Loucy (cell line): ENCODE measurements at regions not wholly inside any gene's neighbourhood (a gene's known extent, or its start where the extent isn't known, plus 50 kb on each side); places are given as distances from the start of the nearest gene placed in this dataset.

Experiments
- H2AFZ ChIP-seq: fragments of 200-600 bp; sonication (generic); 2 replicates; pipeline ENCODE4 v1.6.0; 2016; ENCODE audit warnings: antibody characterized with exemption, mild to moderate bottlenecking, low read length, moderate library complexity
- H3F3A ChIP-seq: fragments of 200-600 bp; 2 replicates; pipeline ENCODE4 v1.6.0; 2016; ENCODE audit warnings: antibody characterized with exemption, low read depth, mild to moderate bottlenecking
- H3K27me3 ChIP-seq: fragments of 200-600 bp; sonication (generic); 2 replicates; pipeline ENCODE4 v1.6.1; 2014; ENCODE audit warnings: low read length, mild to moderate bottlenecking; ENCODE audit not compliant: insufficient read depth, poor library complexity, severe bottlenecking
- H3K36me3 ChIP-seq: fragments of 200-600 bp; sonication (generic); 2 replicates; pipeline ENCODE4 v1.6.1; 2016; ENCODE audit warnings: low read length; ENCODE audit not compliant: insufficient read depth
- H3K4me1 ChIP-seq: fragments of 200-600 bp; sonication (generic); 2 replicates; pipeline ENCODE4 v1.5.1; 2014; ENCODE audit warnings: low read length, mild to moderate bottlenecking; ENCODE audit not compliant: insufficient read depth, poor library complexity, severe bottlenecking
- H3K4me2 ChIP-seq: fragments of 200-600 bp; sonication (generic); 2 replicates; pipeline ENCODE4 v1.6.0; 2014; ENCODE audit warnings: antibody characterized with exemption, low read length, low read depth, mild to moderate bottlenecking; ENCODE audit not compliant: poor library complexity, severe bottlenecking
- H3K4me3 ChIP-seq: fragments of 200-600 bp; sonication (generic); 2 replicates; pipeline ENCODE4 v1.5.1; 2014; ENCODE audit warnings: low read length, mild to moderate bottlenecking, mixed read lengths; ENCODE audit not compliant: poor library complexity, severe bottlenecking
- H3K79me2 ChIP-seq: fragments of 200-600 bp; sonication (generic); 2 replicates; pipeline ENCODE4 v1.6.1; 2014; ENCODE audit warnings: low read length; ENCODE audit not compliant: insufficient read depth
- H3K9ac ChIP-seq: fragments of 200-600 bp; sonication (generic); 2 replicates; pipeline ENCODE4 v1.6.0; 2014; ENCODE audit warnings: mild to moderate bottlenecking, low read depth, low read length, moderate library complexity; ENCODE audit not compliant: poor library complexity, severe bottlenecking
- H3K9me2 ChIP-seq: fragments of 200-600 bp; sonication (generic); replicated peaks from 2 replicates; pipeline ENCODE4 v1.6.1; 2016; ENCODE audit warnings: low read depth, low read length, mixed read lengths
- H3K9me3 ChIP-seq: fragments of 200-600 bp; sonication (generic); 2 replicates; pipeline ENCODE4 v1.6.1; 2014; ENCODE audit warnings: mild to moderate bottlenecking, antibody characterized with exemption, low read length, low read depth; ENCODE audit not compliant: insufficient read depth
- H4K20me1 ChIP-seq: fragments of 200-600 bp; sonication (generic); 2 replicates; pipeline ENCODE4 v1.6.0; 2014; ENCODE audit warnings: antibody characterized with exemption, low read length, mild to moderate bottlenecking; ENCODE audit not compliant: insufficient read depth, poor library complexity, severe bottlenecking
- EZH2phosphoT487 ChIP-seq: fragments of 200-600 bp; IDR thresholded peaks from 2 replicates; pipeline ENCODE4 v1.6.1; 2018; ENCODE audit warnings: antibody characterized with exemption, mild to moderate bottlenecking, moderate library complexity, borderline replicate concordance
- TF ChIP-seq, protein P1 (sequence below): fragments of 200-600 bp; sonication (generic); conservative IDR thresholded peaks from 2 replicates; pipeline ENCODE4 v1.5.1; 2014; ENCODE audit warnings: mild to moderate bottlenecking, antibody characterized with exemption, low read length

DNA sequence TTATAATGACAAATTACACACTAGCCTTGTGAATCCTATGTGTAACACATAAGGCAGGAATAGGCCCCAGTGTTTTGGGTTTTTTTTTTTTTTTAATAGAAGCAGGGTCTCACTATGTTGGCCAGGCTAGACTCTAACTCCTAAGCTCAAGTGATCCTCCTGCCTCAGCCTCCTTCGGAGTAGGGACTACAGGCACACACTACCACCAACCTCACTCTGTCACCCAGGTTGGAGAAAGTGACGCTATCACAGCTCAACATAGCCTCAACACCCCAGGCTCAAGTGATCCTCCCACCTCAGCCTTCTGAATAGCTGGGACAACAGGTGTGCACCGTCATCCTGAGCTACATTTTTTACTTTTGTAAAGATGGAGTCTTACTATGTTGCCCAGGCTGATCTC is 205.8 kb upstream of the RREB1 start:
- Histone ChIP-seq H3K9ac (no peak overlapping the region), H4K20me1 (no peaks in the 10 kb centered on the region)

GRCh38 chr6:6905961-6906518 is 201.7 kb upstream of the RREB1 start:
- no peak overlapping the region for H3K4me2 ChIP-seq
- H4K20me1 ChIP-seq, result no peaks in the 10 kb centered on the region
- no peak overlapping the region for H2AFZ ChIP-seq
- no peak overlapping the region for H3K4me3 ChIP-seq
- H3K36me3 ChIP-seq, result no peaks in the 10 kb centered on the region
- no peak overlapping the region for H3K9ac ChIP-seq
- H3K27me3 ChIP-seq, result no peaks in the 10 kb centered on the region
- H3K9me2 ChIP-seq, result no peaks in the 10 kb centered on the region
- H3K4me1 ChIP-seq, result no peaks in the 10 kb centered on the region
- H3K79me2 ChIP-seq, result no peaks in the 10 kb centered on the region
- H3F3A ChIP-seq, result no peaks in the 10 kb centered on the region
- TF ChIP-seq, protein P1, sequence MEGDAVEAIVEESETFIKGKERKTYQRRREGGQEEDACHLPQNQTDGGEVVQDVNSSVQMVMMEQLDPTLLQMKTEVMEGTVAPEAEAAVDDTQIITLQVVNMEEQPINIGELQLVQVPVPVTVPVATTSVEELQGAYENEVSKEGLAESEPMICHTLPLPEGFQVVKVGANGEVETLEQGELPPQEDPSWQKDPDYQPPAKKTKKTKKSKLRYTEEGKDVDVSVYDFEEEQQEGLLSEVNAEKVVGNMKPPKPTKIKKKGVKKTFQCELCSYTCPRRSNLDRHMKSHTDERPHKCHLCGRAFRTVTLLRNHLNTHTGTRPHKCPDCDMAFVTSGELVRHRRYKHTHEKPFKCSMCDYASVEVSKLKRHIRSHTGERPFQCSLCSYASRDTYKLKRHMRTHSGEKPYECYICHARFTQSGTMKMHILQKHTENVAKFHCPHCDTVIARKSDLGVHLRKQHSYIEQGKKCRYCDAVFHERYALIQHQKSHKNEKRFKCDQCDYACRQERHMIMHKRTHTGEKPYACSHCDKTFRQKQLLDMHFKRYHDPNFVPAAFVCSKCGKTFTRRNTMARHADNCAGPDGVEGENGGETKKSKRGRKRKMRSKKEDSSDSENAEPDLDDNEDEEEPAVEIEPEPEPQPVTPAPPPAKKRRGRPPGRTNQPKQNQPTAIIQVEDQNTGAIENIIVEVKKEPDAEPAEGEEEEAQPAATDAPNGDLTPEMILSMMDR, result no peak
- TF ChIP-seq EZH2phosphoT487, result no peak
- no peaks in the 10 kb centered on the region for H3K9me3 ChIP-seq

More for the DNA sequence above, 205.8 kb upstream of the RREB1 start:
- no peaks in the 10 kb centered on the region for H3K9me3 ChIP-seq
- no peaks in the 10 kb centered on the region for H3K79me2 ChIP-seq
- H3F3A ChIP-seq, result no peaks in the 10 kb centered on the region
- H3K36me3 ChIP-seq, result no peaks in the 10 kb centered on the region
- no peak overlapping the region for H3K4me3 ChIP-seq
- H3K27me3 ChIP-seq, result no peaks in the 10 kb centered on the region
- H3K4me2 ChIP-seq, result no peak overlapping the region
- no peak for TF ChIP-seq EZH2phosphoT487
- TF ChIP-seq, protein P1, result no peak
- no peak overlapping the region for H2AFZ ChIP-seq
- no peaks in the 10 kb centered on the region for H3K4me1 ChIP-seq
- H3K9me2 ChIP-seq, result no peaks in the 10 kb centered on the region

DNA sequence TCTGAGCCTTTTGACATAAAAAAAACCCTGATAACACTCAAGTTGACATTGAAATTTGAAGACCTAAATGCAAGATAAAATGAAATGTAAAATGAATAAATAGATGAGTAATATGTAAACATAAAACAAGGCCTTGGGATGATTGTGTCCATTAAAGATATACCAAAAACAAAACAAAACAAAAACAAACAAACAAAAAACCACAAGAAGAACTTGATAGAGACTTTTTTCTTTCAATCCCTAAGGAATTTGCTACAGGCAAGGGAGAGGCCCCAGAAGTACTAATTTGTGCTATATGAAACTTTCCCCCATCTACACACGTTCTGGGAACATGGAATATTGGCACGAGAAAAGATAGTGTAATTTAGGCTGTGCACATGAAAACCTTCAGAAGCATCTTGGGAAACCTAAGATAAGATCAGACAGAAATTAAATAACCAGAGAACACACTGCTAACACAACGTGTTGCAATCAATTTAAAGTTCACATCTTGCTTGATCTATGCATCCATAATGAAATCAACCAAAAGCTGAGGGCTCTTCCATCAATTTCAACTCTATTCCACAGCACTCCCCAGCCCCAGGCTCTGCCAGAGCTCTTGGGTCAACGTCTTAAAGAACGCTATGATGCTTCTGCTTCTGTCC is 201.1 kb upstream of the RREB1 start:
- Histone ChIP-seq H3K79me2 (no peaks in the 10 kb centered on the region), H3K9me3 (no peaks in the 10 kb centered on the region), H3F3A (no peaks in the 10 kb centered on the region), H3K27me3 (no peaks in the 10 kb centered on the region), H2AFZ (no peak overlapping the region), H4K20me1 (no peaks in the 10 kb centered on the region), H3K4me1 (no peaks in the 10 kb centered on the region), H3K36me3 (no peaks in the 10 kb centered on the region), H3K9me2 (no peaks in the 10 kb centered on the region), H3K4me2 (no peak overlapping the region), H3K4me3 (no peak overlapping the region), H3K9ac (no peak overlapping the region)
- TF ChIP-seq, protein P1, result no peak
- no peak for TF ChIP-seq EZH2phosphoT487
